ENCODE measurements at regions not wholly inside any gene's neighbourhood (a gene's known extent, or its start where the extent isn't known, plus 50 kb on each side); places are given as distances from the start of the nearest gene placed in this dataset.
"Not testable (repeated sequence)": the region's sequence is repeated elsewhere in the genome, so short reads cannot be mapped to it uniquely, and the experiment has no call there.

GRCh38 chr7:156515911-156516790 is 124.4 kb upstream of the RNF32 start:
- H3K4me3 ChIP-seq (ENCODE audit: low read depth, low read length): no peak overlapping the region
- no peaks in the 10 kb centered on the region for H3K36me3 ChIP-seq (ENCODE audit: control insufficient read depth, insufficient read depth, low read length)
- H3K27ac ChIP-seq (ENCODE audit: low read depth, low read length): no peak overlapping the region
- H3K9ac ChIP-seq (ENCODE audit: low read length): no peak overlapping the region
- H3K27me3 ChIP-seq (ENCODE audit: control insufficient read depth, insufficient read depth, low read length): 0 out of 2 replicates have a peak, but pooled peaks cover 4% of the 10 kb centered on the region
- H3K4me1 ChIP-seq (ENCODE audit: control insufficient read depth, insufficient read depth, low read length): no peaks in the 10 kb centered on the region
- no peaks in the 10 kb centered on the region for H3K9me3 ChIP-seq (ENCODE audit: control insufficient read depth, insufficient read depth, low read depth, low read length)

DNA sequence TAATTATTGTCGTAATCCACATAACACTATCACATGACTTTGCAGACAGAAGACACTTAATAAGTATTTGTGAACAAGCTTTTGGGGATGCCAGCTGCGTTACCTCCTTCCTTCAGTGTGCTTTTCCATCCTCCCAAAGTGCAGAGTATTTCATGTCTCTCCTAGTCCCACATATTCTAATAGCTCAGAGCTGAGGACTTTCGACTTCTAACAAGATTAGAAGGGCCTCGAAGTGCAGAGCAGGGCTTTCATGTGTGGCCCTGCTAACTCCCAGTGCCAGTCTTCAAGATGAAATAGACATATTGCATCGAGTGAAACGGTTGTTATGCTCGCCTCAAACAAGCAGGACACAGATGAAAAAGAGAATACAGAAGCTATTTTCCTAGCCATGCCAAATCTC is 125.7 kb upstream of the RNF32 start:
- Histone ChIP-seq H3K27ac (ENCODE audit: low read depth, low read length) (no peak overlapping the region), H3K36me3 (ENCODE audit: control insufficient read depth, insufficient read depth, low read length) (no peaks in the 10 kb centered on the region), H3K27me3 (ENCODE audit: control insufficient read depth, insufficient read depth, low read length) (0 out of 2 replicates have a peak, but pooled peaks cover 4% of the 10 kb centered on the region), H3K4me1 (ENCODE audit: control insufficient read depth, insufficient read depth, low read length) (no peaks in the 10 kb centered on the region), H3K9ac (ENCODE audit: low read length) (no peak overlapping the region), H3K9me3 (ENCODE audit: control insufficient read depth, insufficient read depth, low read depth, low read length) (no peaks in the 10 kb centered on the region), H3K4me3 (ENCODE audit: low read depth, low read length) (no peak overlapping the region)

DNA sequence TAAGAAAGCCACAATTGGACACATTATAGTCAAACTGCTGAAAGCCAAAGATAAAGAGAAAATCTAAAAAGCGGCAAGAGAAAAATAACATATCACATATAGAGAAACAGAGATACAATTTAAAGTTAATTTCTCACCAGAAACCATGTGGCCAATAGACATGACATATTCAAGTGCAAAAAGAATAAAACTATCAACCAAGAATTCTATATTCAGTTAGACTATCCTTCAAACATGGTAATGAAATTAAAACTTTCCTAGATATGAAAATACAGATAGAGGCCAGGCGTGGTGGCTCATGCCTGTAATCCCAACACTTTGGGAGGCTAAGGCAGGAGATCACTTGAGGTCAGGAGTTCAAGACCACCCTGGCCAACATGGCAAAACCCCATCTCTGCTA is 129.1 kb upstream of the RNF32 start:
- Histone ChIP-seq H3K4me3 (ENCODE audit: low read depth, low read length) (no peak overlapping the region), H3K4me1 (ENCODE audit: control insufficient read depth, insufficient read depth, low read length) (no peaks in the 10 kb centered on the region), H3K9ac (ENCODE audit: low read length) (no peak overlapping the region), H3K27ac (ENCODE audit: low read depth, low read length) (no peak overlapping the region), H3K27me3 (ENCODE audit: control insufficient read depth, insufficient read depth, low read length) (no peaks in the 10 kb centered on the region), H3K9me3 (ENCODE audit: control insufficient read depth, insufficient read depth, low read depth, low read length) (no peaks in the 10 kb centered on the region), H3K36me3 (ENCODE audit: control insufficient read depth, insufficient read depth, low read length) (no peaks in the 10 kb centered on the region)

DNA sequence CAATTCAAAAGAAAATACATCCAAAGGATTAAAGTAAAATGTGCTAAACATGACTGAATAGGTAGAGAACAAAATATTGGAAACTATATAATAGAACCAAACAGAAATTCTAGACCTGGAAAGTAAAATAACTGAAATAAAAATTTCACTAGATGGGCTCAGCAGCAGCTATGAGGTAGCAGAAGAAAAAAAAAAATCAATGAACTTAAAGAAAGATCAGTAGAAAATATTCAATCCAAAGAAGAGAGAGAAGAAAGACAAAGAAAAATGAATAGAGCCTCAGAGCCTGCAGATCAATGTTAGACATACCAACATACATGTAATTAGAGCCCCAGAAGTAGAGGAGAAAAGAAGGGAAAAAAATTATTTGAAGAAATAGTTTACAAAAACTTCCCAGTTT is 129.6 kb upstream of the RNF32 start:
- Histone ChIP-seq H3K27me3 (ENCODE audit: control insufficient read depth, insufficient read depth, low read length) (no peaks in the 10 kb centered on the region), H3K9me3 (ENCODE audit: control insufficient read depth, insufficient read depth, low read depth, low read length) (no peaks in the 10 kb centered on the region), H3K4me3 (ENCODE audit: low read depth, low read length) (no peak overlapping the region), H3K9ac (ENCODE audit: low read length) (no peak overlapping the region), H3K36me3 (ENCODE audit: control insufficient read depth, insufficient read depth, low read length) (no peaks in the 10 kb centered on the region), H3K4me1 (ENCODE audit: control insufficient read depth, insufficient read depth, low read length) (no peaks in the 10 kb centered on the region), H3K27ac (ENCODE audit: low read depth, low read length) (no peak overlapping the region)

DNA sequence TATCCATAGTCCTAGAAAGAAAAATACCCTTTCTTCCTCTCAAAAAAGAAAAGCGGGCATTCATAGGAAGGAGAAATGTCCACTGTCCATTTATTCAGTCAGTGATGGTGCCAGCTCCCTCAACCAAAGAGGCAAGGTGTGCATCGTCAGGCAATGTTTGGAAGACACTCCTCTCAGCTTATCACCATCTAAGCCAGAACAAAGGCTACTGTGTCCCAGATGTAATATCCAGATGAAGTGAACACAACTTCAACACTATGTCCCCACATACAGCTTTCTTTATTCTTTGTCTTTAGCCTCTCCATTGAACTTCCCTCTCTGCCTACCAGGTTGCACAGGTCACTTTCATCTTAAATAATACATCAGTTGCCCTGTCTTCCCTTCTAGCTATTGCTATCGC is 131.4 kb upstream of the RNF32 start:
- Histone ChIP-seq H3K4me3 (ENCODE audit: low read depth, low read length) (no peak overlapping the region), H3K9me3 (ENCODE audit: control insufficient read depth, insufficient read depth, low read depth, low read length) (no peaks in the 10 kb centered on the region), H3K27me3 (ENCODE audit: control insufficient read depth, insufficient read depth, low read length) (no peaks in the 10 kb centered on the region), H3K36me3 (ENCODE audit: control insufficient read depth, insufficient read depth, low read length) (no peaks in the 10 kb centered on the region), H3K9ac (ENCODE audit: low read length) (no peak overlapping the region), H3K4me1 (ENCODE audit: control insufficient read depth, insufficient read depth, low read length) (no peaks in the 10 kb centered on the region), H3K27ac (ENCODE audit: low read depth, low read length) (no peak overlapping the region)

DNA sequence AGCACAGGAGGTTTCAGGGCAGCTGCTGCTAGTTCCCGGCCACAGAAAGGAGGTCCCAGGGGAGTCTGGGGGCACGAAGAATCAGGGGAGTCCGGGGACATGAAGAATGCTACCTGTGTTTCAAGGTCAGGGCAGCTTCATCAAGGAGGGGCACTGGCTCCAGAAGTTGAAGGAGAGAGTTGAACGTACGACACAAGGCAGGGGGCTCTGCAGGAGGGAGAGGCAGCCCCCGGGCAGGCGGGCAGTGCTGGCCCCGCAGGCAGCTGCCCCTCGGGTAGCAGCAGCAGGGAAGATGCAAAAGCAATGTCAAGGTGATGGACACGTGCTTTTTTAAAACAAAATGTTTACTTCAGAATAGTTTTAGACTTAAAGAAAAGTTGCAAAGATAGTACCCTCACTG is 134.7 kb upstream of the RNF32 start:
- Histone ChIP-seq H3K4me1 (ENCODE audit: control insufficient read depth, insufficient read depth, low read length) (no peaks in the 10 kb centered on the region), H3K9ac (ENCODE audit: low read length) (no peak overlapping the region), H3K4me3 (ENCODE audit: low read depth, low read length) (no peak overlapping the region), H3K27me3 (ENCODE audit: control insufficient read depth, insufficient read depth, low read length) (no peaks in the 10 kb centered on the region), H3K9me3 (ENCODE audit: control insufficient read depth, insufficient read depth, low read depth, low read length) (no peaks in the 10 kb centered on the region), H3K27ac (ENCODE audit: low read depth, low read length) (no peak overlapping the region), H3K36me3 (ENCODE audit: control insufficient read depth, insufficient read depth, low read length) (no peaks in the 10 kb centered on the region)

DNA sequence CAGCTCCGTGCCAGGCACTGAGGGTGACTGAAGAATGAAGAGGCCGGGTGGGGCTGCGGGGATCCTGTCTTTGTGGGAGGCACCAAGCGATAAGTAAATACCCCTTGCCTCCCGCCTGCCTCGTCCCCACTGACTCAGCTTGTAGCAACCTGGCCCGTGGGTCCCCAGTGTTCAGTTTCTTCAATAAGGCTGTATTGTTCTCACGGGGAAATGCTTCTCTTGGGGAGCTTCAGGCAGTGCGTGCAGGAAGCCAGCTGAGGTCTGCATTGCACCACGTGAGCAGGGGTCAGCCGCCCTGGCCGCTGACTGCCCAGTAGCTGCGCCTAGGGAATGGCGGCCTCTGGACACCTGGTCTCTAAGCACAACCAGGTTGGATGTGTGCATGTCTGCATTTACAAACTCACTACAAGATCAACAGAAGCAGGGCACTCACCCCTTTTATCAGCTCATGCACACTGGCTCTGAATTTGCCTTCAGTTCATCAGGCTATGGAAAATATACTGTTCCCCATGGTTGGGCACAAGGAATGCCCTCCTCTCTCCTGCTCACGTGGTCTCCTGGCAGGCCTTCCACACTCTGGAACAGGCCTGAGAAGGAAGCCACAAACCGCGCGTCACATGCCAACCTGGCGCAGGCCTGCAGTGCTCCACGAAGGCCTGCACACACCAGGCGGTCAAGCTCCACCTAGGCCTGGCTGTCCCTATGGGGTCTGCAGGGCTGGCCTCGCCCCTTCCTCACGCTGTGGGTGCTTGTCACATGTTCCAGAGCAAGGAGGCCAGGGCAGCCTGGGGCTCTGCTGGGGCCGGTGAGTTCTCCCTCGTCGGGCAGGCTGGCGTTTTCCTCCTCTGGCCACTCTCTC is 135.7 kb upstream of the RNF32 start:
- no peak overlapping the region for H3K27ac ChIP-seq (ENCODE audit: low read depth, low read length)
- no peaks in the 10 kb centered on the region for H3K4me1 ChIP-seq (ENCODE audit: control insufficient read depth, insufficient read depth, low read length)
- no peaks in the 10 kb centered on the region for H3K27me3 ChIP-seq (ENCODE audit: control insufficient read depth, insufficient read depth, low read length)
- H3K9me3 ChIP-seq (ENCODE audit: control insufficient read depth, insufficient read depth, low read depth, low read length): no peaks in the 10 kb centered on the region
- no peak overlapping the region for H3K4me3 ChIP-seq (ENCODE audit: low read depth, low read length)
- no peak overlapping the region for H3K9ac ChIP-seq (ENCODE audit: low read length)
- H3K36me3 ChIP-seq (ENCODE audit: control insufficient read depth, insufficient read depth, low read length): no peaks in the 10 kb centered on the region

GRCh38 chr7:156504006-156504405 is 136.6 kb upstream of the RNF32 start:
- H3K36me3 ChIP-seq (ENCODE audit: control insufficient read depth, insufficient read depth, low read length): no peaks in the 10 kb centered on the region
- H3K27me3 ChIP-seq (ENCODE audit: control insufficient read depth, insufficient read depth, low read length): no peaks in the 10 kb centered on the region
- H3K4me1 ChIP-seq (ENCODE audit: control insufficient read depth, insufficient read depth, low read length): no peaks in the 10 kb centered on the region
- H3K27ac ChIP-seq (ENCODE audit: low read depth, low read length): no peak overlapping the region
- no peak overlapping the region for H3K4me3 ChIP-seq (ENCODE audit: low read depth, low read length)
- H3K9me3 ChIP-seq (ENCODE audit: control insufficient read depth, insufficient read depth, low read depth, low read length): no peaks in the 10 kb centered on the region
- no peak overlapping the region for H3K9ac ChIP-seq (ENCODE audit: low read length)

DNA sequence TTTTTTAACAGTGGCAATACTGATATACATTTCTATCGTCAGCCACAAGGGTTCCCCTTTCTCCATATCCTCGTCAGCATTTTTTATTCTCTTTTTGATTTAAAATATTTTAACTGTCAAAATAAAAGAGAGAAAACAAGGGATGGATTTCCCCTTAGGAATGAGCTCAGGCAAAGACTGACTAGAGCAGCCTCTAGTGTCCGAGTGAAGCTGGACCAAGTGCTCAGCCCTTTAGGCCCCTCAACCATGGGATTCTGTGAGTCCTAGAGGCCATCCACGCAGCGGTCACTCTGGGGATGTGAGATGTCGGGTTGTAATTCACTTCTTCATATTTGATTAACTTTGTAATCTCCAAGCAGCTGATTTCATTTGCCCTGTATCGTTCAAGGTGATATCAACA is 137.4 kb upstream of the RNF32 start:
- Histone ChIP-seq H3K4me1 (ENCODE audit: control insufficient read depth, insufficient read depth, low read length) (no peaks in the 10 kb centered on the region), H3K27me3 (ENCODE audit: control insufficient read depth, insufficient read depth, low read length) (no peaks in the 10 kb centered on the region), H3K27ac (ENCODE audit: low read depth, low read length) (no peak overlapping the region), H3K9me3 (ENCODE audit: control insufficient read depth, insufficient read depth, low read depth, low read length) (no peaks in the 10 kb centered on the region), H3K36me3 (ENCODE audit: control insufficient read depth, insufficient read depth, low read length) (no peaks in the 10 kb centered on the region), H3K4me3 (ENCODE audit: low read depth, low read length) (no peak overlapping the region), H3K9ac (ENCODE audit: low read length) (no peak overlapping the region)

GRCh38 chr7:156501815-156502214 is 138.8 kb upstream of the RNF32 start:
- not testable (repeated sequence) for H3K9me3 ChIP-seq (ENCODE audit: control insufficient read depth, insufficient read depth, low read depth, low read length); H3K4me1 ChIP-seq (ENCODE audit: control insufficient read depth, insufficient read depth, low read length); H3K9ac ChIP-seq (ENCODE audit: low read length); H3K4me3 ChIP-seq (ENCODE audit: low read depth, low read length); H3K27me3 ChIP-seq (ENCODE audit: control insufficient read depth, insufficient read depth, low read length); H3K36me3 ChIP-seq (ENCODE audit: control insufficient read depth, insufficient read depth, low read length); H3K27ac ChIP-seq (ENCODE audit: low read depth, low read length)

DNA sequence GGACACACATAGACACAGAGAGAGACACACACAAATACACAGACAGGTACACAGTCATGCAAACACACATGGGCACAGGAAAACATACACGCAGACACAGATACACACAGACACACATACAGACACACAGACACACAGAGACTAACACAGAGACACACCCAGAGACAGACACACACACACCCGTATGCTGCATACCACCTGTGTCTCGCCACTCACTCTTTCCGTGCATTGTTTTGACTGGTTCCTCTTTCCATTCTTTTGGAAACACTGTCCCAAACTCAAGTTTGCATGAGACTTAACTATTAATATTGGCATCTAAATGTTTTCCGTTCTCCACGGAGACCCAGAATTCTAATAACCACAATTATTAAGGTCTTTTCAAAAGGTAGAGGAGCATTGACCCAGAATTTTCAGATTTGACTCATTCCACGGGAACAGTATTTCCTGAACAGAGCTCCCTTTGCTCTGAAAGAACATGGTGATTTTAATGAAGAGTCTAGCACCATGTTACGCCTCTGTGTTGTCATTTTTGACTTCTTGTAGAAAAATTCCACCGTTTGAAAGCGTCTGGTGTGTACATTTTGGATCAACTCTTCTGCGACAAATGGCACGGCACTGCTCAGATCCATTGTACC is 141.2 kb upstream of the RNF32 start:
- Histone ChIP-seq H3K9me3 (ENCODE audit: control insufficient read depth, insufficient read depth, low read depth, low read length) (no peaks in the 10 kb centered on the region), H3K27ac (ENCODE audit: low read depth, low read length) (no peak overlapping the region), H3K36me3 (ENCODE audit: control insufficient read depth, insufficient read depth, low read length) (no peaks in the 10 kb centered on the region), H3K9ac (ENCODE audit: low read length) (no peak overlapping the region), H3K4me3 (ENCODE audit: low read depth, low read length) (no peak overlapping the region), H3K4me1 (ENCODE audit: control insufficient read depth, insufficient read depth, low read length) (no peaks in the 10 kb centered on the region), H3K27me3 (ENCODE audit: control insufficient read depth, insufficient read depth, low read length) (no peaks in the 10 kb centered on the region)

All from HUES6 (cell line).